WTC11 (cell line): ENCODE measurements at regions not wholly inside any gene's neighbourhood (a gene's known extent, or its start where the extent isn't known, plus 50 kb on each side); places are given as distances from the start of the nearest gene placed in this dataset.

Experiments used
- ATAC-seq: fragments of 200-7000 bp; cut with Tn5 transposase; 2 replicates; pipeline ENCODE4 v1.10.0; 2021; ENCODE audit warnings: mild to moderate bottlenecking, moderate library complexity
- CTCF ChIA-PET: fragments of 300-600 bp; sonication (Branson Sonifier 250); formaldehyde crosslinking; loops from one replicate; lab custom pipeline; 2021; ENCODE audit warnings: antibody characterized with exemption; lab: Charles Lee
- POLR2A ChIA-PET: fragments of 350-600 bp; sonication (Branson Sonifier 250); formaldehyde crosslinking; loops from one replicate; lab custom pipeline; 2021; ENCODE audit warnings: antibody characterized with exemption; lab: Charles Lee
- DNase-seq: peaks from one replicate; pipeline ENCODE4 v3.0.0; 2021; ENCODE audit warnings: low spot score
- H3K27ac Mint-ChIP-seq: 2 replicates; pipeline ENCODE4 v1.8.0; 2021; ENCODE audit warnings: mixed read lengths
- H3K27me3 Mint-ChIP-seq: 2 replicates; pipeline ENCODE4 v1.8.0; 2021; ENCODE audit warnings: low read depth, mild to moderate bottlenecking, moderate library complexity, mixed read lengths
- H3K36me3 Mint-ChIP-seq: 2 replicates; pipeline ENCODE4 v1.8.0; 2021; ENCODE audit warnings: mixed read lengths
- H3K4me1 Mint-ChIP-seq: 2 replicates; pipeline ENCODE4 v1.8.0; 2022; ENCODE audit warnings: mixed read lengths
- H3K4me3 Mint-ChIP-seq: 2 replicates; pipeline ENCODE4 v1.8.0; 2021; ENCODE audit warnings: mild to moderate bottlenecking, moderate library complexity, mixed read lengths
- H3K9me3 Mint-ChIP-seq: 2 replicates; pipeline ENCODE4 v1.8.0; 2021; ENCODE audit warnings: mixed read lengths
- AFF4 ChIP-seq: sonication (generic); formaldehyde crosslinking; IDR thresholded peaks from 2 replicates; pipeline ENCODE4 v1.8.1; 2023; ENCODE audit warnings: mild to moderate bottlenecking, missing genetic modification reagents, borderline replicate concordance
- CREB1 ChIP-seq: sonication (generic); formaldehyde crosslinking; IDR thresholded peaks from 2 replicates; pipeline ENCODE4 v1.8.0; 2023; ENCODE audit warnings: mild to moderate bottlenecking, missing genetic modification reagents
- CREM ChIP-seq: sonication (generic); formaldehyde crosslinking; IDR thresholded peaks from 2 replicates; pipeline ENCODE4 v1.8.1; 2022; ENCODE audit warnings: mild to moderate bottlenecking, missing genetic modification reagents, moderate library complexity
- ESRRA ChIP-seq: sonication (generic); formaldehyde crosslinking; IDR thresholded peaks from 2 replicates; pipeline ENCODE4 v1.8.1; 2022; ENCODE audit warnings: mild to moderate bottlenecking, missing genetic modification reagents, borderline replicate concordance
- ETV6 ChIP-seq: sonication (generic); formaldehyde crosslinking; IDR thresholded peaks from 2 replicates; pipeline ENCODE4 v1.8.1; 2022; ENCODE audit warnings: mild to moderate bottlenecking, missing genetic modification reagents
- GABPB1 ChIP-seq: sonication (generic); formaldehyde crosslinking; IDR thresholded peaks from 2 replicates; pipeline ENCODE4 v1.8.1; 2023; ENCODE audit warnings: mild to moderate bottlenecking, missing genetic modification reagents
- GRHL2 ChIP-seq: fragments of 250-450 bp; sonication (Bioruptor Pico); IDR thresholded peaks from 2 replicates; pipeline ENCODE4 v1.8.0; 2022; ENCODE audit warnings: mild to moderate bottlenecking, moderate library complexity; ENCODE audit not compliant: insufficient replicate concordance, severe bottlenecking
- OVOL2 ChIP-seq: fragments of 250-450 bp; sonication (Bioruptor Pico); IDR thresholded peaks from 2 replicates; pipeline ENCODE4 v1.9.0; 2021; ENCODE audit warnings: mild to moderate bottlenecking, borderline replicate concordance
- RORB ChIP-seq: fragments of 250-450 bp; sonication (Bioruptor Pico); IDR thresholded peaks from 2 replicates; pipeline ENCODE4 v1.9.0; 2021; ENCODE audit warnings: mild to moderate bottlenecking
- TP53 ChIP-seq: sonication (generic); formaldehyde crosslinking; IDR thresholded peaks from 2 replicates; pipeline ENCODE4 v1.8.1; 2023; ENCODE audit warnings: mild to moderate bottlenecking, missing genetic modification reagents
- USF1 ChIP-seq: sonication (generic); formaldehyde crosslinking; IDR thresholded peaks from 2 replicates; pipeline ENCODE4 v1.8.0; 2022; ENCODE audit warnings: mild to moderate bottlenecking, missing genetic modification reagents
- ZNF219 ChIP-seq: sonication (generic); formaldehyde crosslinking; IDR thresholded peaks from 2 replicates; pipeline ENCODE4 v1.8.0; 2023; ENCODE audit warnings: missing genetic modification reagents, mild to moderate bottlenecking, borderline replicate concordance
- ZNF317 ChIP-seq: sonication (generic); formaldehyde crosslinking; IDR thresholded peaks from 2 replicates; pipeline ENCODE4 v1.8.1; 2023; ENCODE audit warnings: low read depth, mild to moderate bottlenecking, moderate library complexity, missing genetic modification reagents, borderline replicate concordance
- ZNF425 ChIP-seq: fragments of 250-450 bp; sonication (Bioruptor Pico); conservative IDR thresholded peaks from 2 replicates; pipeline ENCODE4 v1.9.0; 2021; ENCODE audit warnings: mild to moderate bottlenecking
- TF ChIP-seq, protein P1 (sequence below): sonication (generic); formaldehyde crosslinking; IDR thresholded peaks from 2 replicates; pipeline ENCODE4 v1.8.1; 2022; ENCODE audit warnings: mild to moderate bottlenecking, moderate library complexity, missing genetic modification reagents

DNA sequence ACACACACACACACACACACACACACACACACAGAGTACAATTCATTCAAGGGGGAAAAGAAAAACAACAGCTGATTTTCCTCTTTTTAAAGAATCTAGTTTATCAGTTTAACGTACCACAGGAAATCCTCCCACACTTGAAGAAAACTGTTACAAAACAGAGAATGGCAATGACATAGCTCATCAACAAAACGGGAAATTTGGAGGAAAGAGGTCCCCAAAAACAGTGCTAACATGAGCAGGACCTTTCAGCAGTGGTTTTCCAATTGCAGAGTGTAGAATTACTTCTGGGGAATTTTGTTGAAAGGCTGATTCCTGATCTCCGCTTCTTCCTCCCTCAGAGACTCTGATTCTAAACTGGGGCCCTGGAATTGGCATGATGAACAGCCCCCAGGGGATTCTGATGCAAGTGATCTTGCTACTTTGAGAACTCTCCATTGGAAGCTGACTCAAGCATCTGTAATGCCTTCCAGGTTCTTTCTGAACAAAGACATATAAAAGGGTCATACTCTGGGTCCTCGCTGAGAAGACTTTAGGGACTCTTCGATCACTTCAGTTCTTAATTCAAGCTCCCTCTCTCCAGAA, 442.6 kb upstream of the PROK2 start:
- no peak for ATAC-seq
- peaks cover 23% of the 10 kb centered on the region for H3K36me3 Mint-ChIP-seq
- H3K27me3 Mint-ChIP-seq = peaks cover 8% of the 10 kb centered on the region
- H3K4me1 Mint-ChIP-seq = peaks cover under 1% of the 10 kb centered on the region
- H3K4me3 Mint-ChIP-seq = no peak overlapping the region
- H3K9me3 Mint-ChIP-seq = peaks cover 44% of the 10 kb centered on the region
- POLR2A ChIA-PET = no interaction called here
- DNase-seq = no peak
- TF ChIP-seq AFF4 (CRISPR knock-in tag) (no peak), USF1 (no peak), ETV6 (CRISPR knock-in tag) (no peak), ZNF219 (CRISPR knock-in tag) (no peak), CREM (no peak), ZNF425 (CRISPR knock-in tag) (no peak), GABPB1 (CRISPR knock-in tag) (no peak), GRHL2 (no peak), OVOL2 (CRISPR knock-in tag) (no peak), TP53 (CRISPR knock-in tag) (no peak), ESRRA (no peak), RORB (CRISPR knock-in tag) (no peak)
- TF ChIP-seq, protein P1, sequence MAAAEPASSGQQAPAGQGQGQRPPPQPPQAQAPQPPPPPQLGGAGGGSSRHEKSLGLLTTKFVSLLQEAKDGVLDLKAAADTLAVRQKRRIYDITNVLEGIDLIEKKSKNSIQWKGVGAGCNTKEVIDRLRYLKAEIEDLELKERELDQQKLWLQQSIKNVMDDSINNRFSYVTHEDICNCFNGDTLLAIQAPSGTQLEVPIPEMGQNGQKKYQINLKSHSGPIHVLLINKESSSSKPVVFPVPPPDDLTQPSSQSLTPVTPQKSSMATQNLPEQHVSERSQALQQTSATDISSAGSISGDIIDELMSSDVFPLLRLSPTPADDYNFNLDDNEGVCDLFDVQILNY (CRISPR knock-in tag) = no peak
- CTCF ChIA-PET = no interaction called here
- no peak overlapping the region for H3K27ac Mint-ChIP-seq

- ChIA-PET POLR2A (no interaction called here), CTCF (no interaction called here)
- Mint-ChIP-seq H3K9me3 (peaks cover 44% of the 10 kb centered on the region), H3K36me3 (peaks cover 23% of the 10 kb centered on the region), H3K4me3 (no peak overlapping the region), H3K27me3 (peaks cover 8% of the 10 kb centered on the region), H3K27ac (no peak overlapping the region), H3K4me1 (no peaks in the 10 kb centered on the region)
- ATAC-seq (no peak), DNase-seq (no peak)
- TF ChIP-seq ZNF317 (CRISPR knock-in tag) (peak; percentile 98), CREB1 (CRISPR knock-in tag) (no peak)
These were observed 440.0 kb upstream of the PROK2 start for GRCh38 chr3:72224804-72225509.
